HCT116 (cell line): ENCODE measurements at regions not wholly inside any gene's neighbourhood (a gene's known extent, or its start where the extent isn't known, plus 50 kb on each side); places are given as distances from the start of the nearest gene placed in this dataset.

Source experiments
- ATAC-seq: fragments of 200-7000 bp; cut with Tn5 transposase; 2 replicates; pipeline ENCODE4 v1.9.1; 2020; ENCODE audit warnings: mild to moderate bottlenecking, moderate library complexity
- BruUV-seq: library from RNA; stranded (reverse); fragments of 400-500 nt; replicated peaks from 2 replicates; lab custom pipeline; 2021; lab: Mats Ljungman, UMichigan
- CTCF ChIA-PET: fragments of 300-600 bp; sonication (Branson Sonifier 250); formaldehyde crosslinking; loops from one replicate; lab custom pipeline; 2021; ENCODE audit warnings: antibody characterized with exemption; lab: Charles Lee
- POLR2A ChIA-PET: fragments of 300-600, 350-600 bp; sonication (Branson Sonifier 250); formaldehyde crosslinking; loops from one replicate; lab custom pipeline; 2021; ENCODE audit warnings: antibody characterized with exemption; lab: Charles Lee
- RAD21 ChIA-PET, 2 experiments: fragments of 300-600 bp; sonication (Branson Sonifier 250); formaldehyde crosslinking; loops; one replicate each; lab custom pipeline; 2023; ENCODE audit warnings: low total read pairs in 2 of 2; ENCODE audit not compliant: uncharacterized antibody in 2 of 2, unreplicated experiment in 2 of 2, low non-redundant PET in 1 of 2; lab: Charles Lee
- DNase-seq: peaks from one replicate; pipeline ENCODE4 v3.0.0-alpha.2; 2010; ENCODE audit warnings: low read depth, low spot score
- H2AFZ ChIP-seq: fragments of 200-600 bp; shearing (Covaris generic), sonication (generic); 2 replicates; pipeline ENCODE4 v1.6.1; 2017; ENCODE audit warnings: low read depth, mixed run types, mixed read lengths, antibody characterized with exemption, low read length; ENCODE audit not compliant: poor library complexity, severe bottlenecking
- H3K27ac ChIP-seq: 2 replicates; pipeline ENCODE4 v1.5.1; 2012; ENCODE audit warnings: low read depth, low read length
- H3K27me3 ChIP-seq: fragments of 200-600 bp; sonication (generic); 2 replicates; pipeline ENCODE4 v1.6.1; 2016; ENCODE audit warnings: mixed run types, low read length, mixed read lengths; ENCODE audit not compliant: insufficient read depth
- H3K36me3 ChIP-seq, 2 experiments: fragments of 200-500 bp in 1 of 2; fragments of 200-600 bp in 1 of 2; sonication (Bioruptor generic) in 1 of 2; sonication (generic) in 1 of 2; 2 replicates each; pipeline versions ENCODE4 v1.5.1 to v1.6.1; 2014 to 2016; ENCODE audit warnings: low read length in 2 of 2, inconsistent platforms in 1 of 2, mixed read lengths in 1 of 2, mixed run types in 1 of 2; ENCODE audit not compliant: insufficient read depth in 2 of 2, control insufficient read depth in 1 of 2
- H3K4me1 ChIP-seq, 2 experiments: fragments of 200-600 bp in 1 of 2; sonication (generic) in 1 of 2; 2 replicates each; pipeline versions ENCODE4 v1.5.1 to v1.6.1; 2012 to 2017; ENCODE audit warnings: low read length in 2 of 2, inconsistent platforms in 1 of 2, mild to moderate bottlenecking in 1 of 2, mixed read lengths in 1 of 2, mixed run types in 1 of 2, moderate library complexity in 1 of 2; ENCODE audit not compliant: insufficient read depth in 2 of 2, control insufficient read depth in 1 of 2
- H3K4me2 ChIP-seq: fragments of 200-600 bp; sonication (generic); 2 replicates; pipeline ENCODE4 v1.6.1; 2017; ENCODE audit warnings: mixed run types, low read length, mixed read lengths
- H3K4me3 ChIP-seq, 2 experiments: fragments of 200-600 bp in 1 of 2; sonication (generic) in 1 of 2; replicated peaks in 1 of 2; 2 replicates each; pipeline ENCODE4 v1.5.1; 2011 to 2016; ENCODE audit warnings: low read length in 2 of 2, control low read depth in 1 of 2, low read depth in 1 of 2, mild to moderate bottlenecking in 1 of 2, mixed read lengths in 1 of 2, mixed run types in 1 of 2
- H3K79me2 ChIP-seq: fragments of 200-600 bp; sonication (generic); 2 replicates; pipeline ENCODE4 v1.6.1; 2017; ENCODE audit warnings: mild to moderate bottlenecking, mixed run types, low read length, moderate library complexity, mixed read lengths; ENCODE audit not compliant: insufficient read depth
- H3K9ac ChIP-seq: fragments of 200-600 bp; sonication (generic); 2 replicates; pipeline ENCODE4 v1.6.1; 2016; ENCODE audit warnings: low read length, mixed read lengths
- H3K9me2 ChIP-seq: fragments of 200-600 bp; sonication (generic), shearing (Covaris generic); 2 replicates; pipeline ENCODE4 v1.6.1; 2017; ENCODE audit warnings: mixed run types, mild to moderate bottlenecking, moderate library complexity; ENCODE audit not compliant: insufficient read depth
- H3K9me3 ChIP-seq, 2 experiments: fragments of 200-500 bp in 1 of 2; fragments of 200-600 bp in 1 of 2; sonication (Bioruptor generic) in 1 of 2; sonication (generic) in 1 of 2; 2 replicates each; pipeline ENCODE4 v1.6.1; 2014 to 2017; ENCODE audit warnings: low read length in 2 of 2, mixed read lengths in 2 of 2, inconsistent platforms in 1 of 2, low read depth in 1 of 2, mild to moderate bottlenecking in 1 of 2, mixed run types in 1 of 2, moderate library complexity in 1 of 2; ENCODE audit not compliant: control insufficient read depth in 1 of 2, insufficient read depth in 1 of 2
- H4K20me1 ChIP-seq: fragments of 200-600 bp; sonication (generic), shearing (Covaris generic); 2 replicates; pipeline ENCODE4 v1.6.1; 2017; ENCODE audit warnings: mixed run types, mild to moderate bottlenecking, moderate library complexity; ENCODE audit not compliant: insufficient read depth
- CEBPB ChIP-seq: IDR thresholded peaks from 2 replicates; pipeline ENCODE4 v1.6.1; 2012; ENCODE audit warnings: low read depth
- EGR1 ChIP-seq: IDR thresholded peaks from 2 replicates; pipeline ENCODE4 v1.6.1; 2012; ENCODE audit warnings: low read depth
- ELF1 ChIP-seq: IDR thresholded peaks from 2 replicates; pipeline ENCODE4 v1.6.1; 2012; ENCODE audit warnings: low read depth, borderline replicate concordance
- EZH2 ChIP-seq: fragments of 200-600 bp; sonication (generic); IDR thresholded peaks from 2 replicates; pipeline ENCODE4 v1.6.1; 2017; ENCODE audit warnings: antibody characterized with exemption, mixed run types
- EZH2phosphoT487 ChIP-seq: fragments of 200-600 bp; IDR thresholded peaks from 2 replicates; pipeline ENCODE4 v1.6.1; 2018; ENCODE audit warnings: antibody characterized with exemption, borderline replicate concordance
- FOSL1 ChIP-seq: IDR thresholded peaks from 2 replicates; pipeline ENCODE4 v1.6.1; 2012; ENCODE audit warnings: low read depth
- JUND ChIP-seq: IDR thresholded peaks from 2 replicates; pipeline ENCODE4 v1.6.1; 2012
- POLR2A ChIP-seq: IDR thresholded peaks from 2 replicates; pipeline ENCODE4 v1.7.0; 2011; ENCODE audit warnings: borderline replicate concordance; ENCODE audit not compliant: insufficient read depth, insufficient read length; ENCODE audit errors: extremely low read depth
- RAD21 ChIP-seq: IDR thresholded peaks from 2 replicates; pipeline ENCODE4 v1.6.1; 2012; ENCODE audit warnings: low read depth, mild to moderate bottlenecking
- SIN3A ChIP-seq: IDR thresholded peaks from 2 replicates; pipeline ENCODE4 v1.6.1; 2012; ENCODE audit warnings: low read depth
- SP1 ChIP-seq: IDR thresholded peaks from 2 replicates; pipeline ENCODE4 v1.6.1; 2012; ENCODE audit warnings: low read depth
- SRF ChIP-seq: IDR thresholded peaks from 2 replicates; pipeline ENCODE4 v1.6.1; 2012; ENCODE audit warnings: low read depth
- YY1 ChIP-seq: IDR thresholded peaks from 2 replicates; pipeline ENCODE4 v1.6.1; 2011; ENCODE audit warnings: low read length, low read depth, moderate library complexity, mild to moderate bottlenecking; ENCODE audit not compliant: insufficient replicate concordance; ENCODE audit errors: extremely low read depth
- ZFX ChIP-seq: fragments of 450-650 bp; IDR thresholded peaks from 2 replicates; pipeline ENCODE4 v1.6.1; 2017
- ZNF274 ChIP-seq: fragments of 200-500 bp; sonication (Bioruptor generic); IDR thresholded peaks from 2 replicates; pipeline ENCODE4 v1.6.1; 2014; ENCODE audit warnings: mild to moderate bottlenecking, low read depth, low read length, inconsistent platforms
- intact Hi-C: fragments of 100-400 bp; cut with micrococcal nuclease; formaldehyde crosslinking; loops from 2 replicates; pipeline ENCODE4 v1.10.0; 2022
- TF ChIP-seq, protein P1 (sequence below), 3 experiments: fragments of 200-600 bp in 1 of 3; sonication (generic) in 1 of 3; IDR thresholded peaks in 2 of 3; conservative IDR thresholded peaks in 1 of 3; 2 replicates each; pipeline ENCODE4 v1.5.1; 2012 to 2017; ENCODE audit warnings: low read depth in 2 of 3, low read length in 2 of 3, antibody characterized with exemption in 1 of 3, borderline replicate concordance in 1 of 3, control low read depth in 1 of 3, mild to moderate bottlenecking in 1 of 3, mixed read lengths in 1 of 3, mixed run types in 1 of 3, moderate library complexity in 1 of 3; ENCODE audit not compliant: insufficient read depth in 1 of 3
- TF ChIP-seq, protein P2 (sequence below): IDR thresholded peaks from 2 replicates; pipeline ENCODE4 v1.6.1; 2012; ENCODE audit warnings: low read depth
- TF ChIP-seq, protein P3 (sequence below): IDR thresholded peaks from 2 replicates; pipeline ENCODE4 v1.6.1; 2012
- TF ChIP-seq, protein P4 (sequence below): IDR thresholded peaks from 2 replicates; pipeline ENCODE4 v1.6.1; 2011; ENCODE audit warnings: mild to moderate bottlenecking, low read length, moderate library complexity; ENCODE audit not compliant: insufficient replicate concordance; ENCODE audit errors: extremely low read depth

DNA sequence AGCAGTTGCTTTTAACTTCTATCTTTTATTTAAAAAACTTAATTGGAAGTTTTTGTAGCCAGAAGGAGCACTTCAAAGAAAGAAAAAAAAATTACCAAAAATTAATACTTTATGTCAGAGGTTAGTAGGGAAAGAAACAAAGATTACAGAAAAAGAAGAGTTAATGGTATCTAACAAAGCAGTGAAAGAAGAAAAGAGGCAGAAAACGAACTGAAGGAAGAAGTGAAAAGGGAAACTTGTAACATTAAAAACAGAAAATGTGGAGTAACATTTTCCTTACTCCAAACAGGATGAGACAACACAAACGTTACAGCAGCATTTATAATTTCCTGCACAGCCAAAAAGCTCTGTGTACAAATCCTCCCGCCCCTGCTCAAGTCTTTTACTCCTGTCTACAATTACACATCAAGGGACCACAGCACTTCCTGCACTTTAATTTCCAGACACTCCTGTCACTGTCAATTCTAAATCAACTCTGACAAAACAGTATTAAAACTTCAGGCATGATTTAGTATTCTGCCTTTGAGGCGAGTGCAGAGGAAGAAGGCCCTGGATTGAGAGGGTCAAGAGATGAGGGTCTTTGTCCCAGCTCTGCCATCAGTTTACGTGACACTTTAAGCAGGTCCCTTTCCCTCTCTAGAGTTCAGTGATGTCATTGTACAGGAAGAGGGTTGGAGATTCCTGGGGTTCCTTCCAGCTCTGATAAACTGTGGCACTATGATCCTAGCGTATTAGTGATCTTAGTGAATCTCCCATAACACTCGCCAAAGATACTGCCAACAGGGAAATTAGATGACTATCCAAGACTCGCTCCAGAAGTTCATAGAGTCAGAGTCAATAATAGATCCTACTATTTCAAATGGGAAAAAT lies 53.2 kb upstream of the LSM14A start:
- ChIA-PET POLR2A (no interaction called here), RAD21 (no interaction called here), CTCF (interaction anchor here (1.1 kb wide), 1 partner anchor 26 kb away, joined by 3 read pairs; no protein-coding TSS in a partner anchor)
- H3K79me2 ChIP-seq: no peaks in the 10 kb centered on the region
- TF ChIP-seq POLR2A (no peak), ZFX (no peak), EZH2 (no peak), SRF (no peak), ZNF274 (no peak), CEBPB (no peak), EZH2phosphoT487 (no peak), JUND (no peak), RAD21 (no peak), EGR1 (no peak), SIN3A (no peak), SP1 (no peak), ELF1 (no peak), YY1 (no peak), FOSL1 (no peak)
- TF ChIP-seq, protein P1, sequence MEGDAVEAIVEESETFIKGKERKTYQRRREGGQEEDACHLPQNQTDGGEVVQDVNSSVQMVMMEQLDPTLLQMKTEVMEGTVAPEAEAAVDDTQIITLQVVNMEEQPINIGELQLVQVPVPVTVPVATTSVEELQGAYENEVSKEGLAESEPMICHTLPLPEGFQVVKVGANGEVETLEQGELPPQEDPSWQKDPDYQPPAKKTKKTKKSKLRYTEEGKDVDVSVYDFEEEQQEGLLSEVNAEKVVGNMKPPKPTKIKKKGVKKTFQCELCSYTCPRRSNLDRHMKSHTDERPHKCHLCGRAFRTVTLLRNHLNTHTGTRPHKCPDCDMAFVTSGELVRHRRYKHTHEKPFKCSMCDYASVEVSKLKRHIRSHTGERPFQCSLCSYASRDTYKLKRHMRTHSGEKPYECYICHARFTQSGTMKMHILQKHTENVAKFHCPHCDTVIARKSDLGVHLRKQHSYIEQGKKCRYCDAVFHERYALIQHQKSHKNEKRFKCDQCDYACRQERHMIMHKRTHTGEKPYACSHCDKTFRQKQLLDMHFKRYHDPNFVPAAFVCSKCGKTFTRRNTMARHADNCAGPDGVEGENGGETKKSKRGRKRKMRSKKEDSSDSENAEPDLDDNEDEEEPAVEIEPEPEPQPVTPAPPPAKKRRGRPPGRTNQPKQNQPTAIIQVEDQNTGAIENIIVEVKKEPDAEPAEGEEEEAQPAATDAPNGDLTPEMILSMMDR (IDR thresholded peaks at IDR 0.05 in 2 of 3, conservative IDR thresholded peaks at IDR 0.05 in 1 of 3; ENCODE audit: borderline replicate concordance in 1 of 3, insufficient read depth in 1 of 3, low read depth in 2 of 3, low read length in 2 of 3): no peak
- TF ChIP-seq, protein P2, sequence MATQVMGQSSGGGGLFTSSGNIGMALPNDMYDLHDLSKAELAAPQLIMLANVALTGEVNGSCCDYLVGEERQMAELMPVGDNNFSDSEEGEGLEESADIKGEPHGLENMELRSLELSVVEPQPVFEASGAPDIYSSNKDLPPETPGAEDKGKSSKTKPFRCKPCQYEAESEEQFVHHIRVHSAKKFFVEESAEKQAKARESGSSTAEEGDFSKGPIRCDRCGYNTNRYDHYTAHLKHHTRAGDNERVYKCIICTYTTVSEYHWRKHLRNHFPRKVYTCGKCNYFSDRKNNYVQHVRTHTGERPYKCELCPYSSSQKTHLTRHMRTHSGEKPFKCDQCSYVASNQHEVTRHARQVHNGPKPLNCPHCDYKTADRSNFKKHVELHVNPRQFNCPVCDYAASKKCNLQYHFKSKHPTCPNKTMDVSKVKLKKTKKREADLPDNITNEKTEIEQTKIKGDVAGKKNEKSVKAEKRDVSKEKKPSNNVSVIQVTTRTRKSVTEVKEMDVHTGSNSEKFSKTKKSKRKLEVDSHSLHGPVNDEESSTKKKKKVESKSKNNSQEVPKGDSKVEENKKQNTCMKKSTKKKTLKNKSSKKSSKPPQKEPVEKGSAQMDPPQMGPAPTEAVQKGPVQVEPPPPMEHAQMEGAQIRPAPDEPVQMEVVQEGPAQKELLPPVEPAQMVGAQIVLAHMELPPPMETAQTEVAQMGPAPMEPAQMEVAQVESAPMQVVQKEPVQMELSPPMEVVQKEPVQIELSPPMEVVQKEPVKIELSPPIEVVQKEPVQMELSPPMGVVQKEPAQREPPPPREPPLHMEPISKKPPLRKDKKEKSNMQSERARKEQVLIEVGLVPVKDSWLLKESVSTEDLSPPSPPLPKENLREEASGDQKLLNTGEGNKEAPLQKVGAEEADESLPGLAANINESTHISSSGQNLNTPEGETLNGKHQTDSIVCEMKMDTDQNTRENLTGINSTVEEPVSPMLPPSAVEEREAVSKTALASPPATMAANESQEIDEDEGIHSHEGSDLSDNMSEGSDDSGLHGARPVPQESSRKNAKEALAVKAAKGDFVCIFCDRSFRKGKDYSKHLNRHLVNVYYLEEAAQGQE: no peak
- TF ChIP-seq, protein P3, sequence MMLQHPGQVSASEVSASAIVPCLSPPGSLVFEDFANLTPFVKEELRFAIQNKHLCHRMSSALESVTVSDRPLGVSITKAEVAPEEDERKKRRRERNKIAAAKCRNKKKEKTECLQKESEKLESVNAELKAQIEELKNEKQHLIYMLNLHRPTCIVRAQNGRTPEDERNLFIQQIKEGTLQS: no peak
- TF ChIP-seq, protein P4, sequence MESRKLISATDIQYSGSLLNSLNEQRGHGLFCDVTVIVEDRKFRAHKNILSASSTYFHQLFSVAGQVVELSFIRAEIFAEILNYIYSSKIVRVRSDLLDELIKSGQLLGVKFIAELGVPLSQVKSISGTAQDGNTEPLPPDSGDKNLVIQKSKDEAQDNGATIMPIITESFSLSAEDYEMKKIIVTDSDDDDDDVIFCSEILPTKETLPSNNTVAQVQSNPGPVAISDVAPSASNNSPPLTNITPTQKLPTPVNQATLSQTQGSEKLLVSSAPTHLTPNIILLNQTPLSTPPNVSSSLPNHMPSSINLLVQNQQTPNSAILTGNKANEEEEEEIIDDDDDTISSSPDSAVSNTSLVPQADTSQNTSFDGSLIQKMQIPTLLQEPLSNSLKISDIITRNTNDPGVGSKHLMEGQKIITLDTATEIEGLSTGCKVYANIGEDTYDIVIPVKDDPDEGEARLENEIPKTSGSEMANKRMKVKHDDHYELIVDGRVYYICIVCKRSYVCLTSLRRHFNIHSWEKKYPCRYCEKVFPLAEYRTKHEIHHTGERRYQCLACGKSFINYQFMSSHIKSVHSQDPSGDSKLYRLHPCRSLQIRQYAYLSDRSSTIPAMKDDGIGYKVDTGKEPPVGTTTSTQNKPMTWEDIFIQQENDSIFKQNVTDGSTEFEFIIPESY: no peak
- H3K4me3 ChIP-seq: no peak overlapping the region
- no peaks in the 10 kb centered on the region for H3K9me3 ChIP-seq
- no peaks in the 10 kb centered on the region for H3K9me2 ChIP-seq
- no peak overlapping the region for H3K27ac ChIP-seq
- intact Hi-C loops: no loop called here
- no peaks in the 10 kb centered on the region for H3K36me3 ChIP-seq
- no peaks in the 10 kb centered on the region for H3K4me1 ChIP-seq
- no peak overlapping the region for H2AFZ ChIP-seq
- no peaks in the 10 kb centered on the region for H3K27me3 ChIP-seq
- H3K9ac ChIP-seq: no peak overlapping the region
- ATAC-seq (no peak), DNase-seq (no peak)
- BruUV-seq: no TSS peak
- no peak overlapping the region for H3K4me2 ChIP-seq
- no peaks in the 10 kb centered on the region for H4K20me1 ChIP-seq
